GM19395 (cell line): ENCODE measurements at regions not wholly inside any gene's neighbourhood (a gene's known extent, or its start where the extent isn't known, plus 50 kb on each side); places are given as distances from the start of the nearest gene placed in this dataset.
"Not testable (repeated sequence)": the region's sequence is repeated elsewhere in the genome, so short reads cannot be mapped to it uniquely, and the experiment has no call there.

Experiments
- ATAC-seq: cut with Tn5 transposase; IDR thresholded peaks from one replicate; pipeline ENCODE4 v1.9.1; 2021; ENCODE audit warnings: mild to moderate bottlenecking, moderate library complexity; ENCODE audit not compliant: unreplicated experiment

DNA sequence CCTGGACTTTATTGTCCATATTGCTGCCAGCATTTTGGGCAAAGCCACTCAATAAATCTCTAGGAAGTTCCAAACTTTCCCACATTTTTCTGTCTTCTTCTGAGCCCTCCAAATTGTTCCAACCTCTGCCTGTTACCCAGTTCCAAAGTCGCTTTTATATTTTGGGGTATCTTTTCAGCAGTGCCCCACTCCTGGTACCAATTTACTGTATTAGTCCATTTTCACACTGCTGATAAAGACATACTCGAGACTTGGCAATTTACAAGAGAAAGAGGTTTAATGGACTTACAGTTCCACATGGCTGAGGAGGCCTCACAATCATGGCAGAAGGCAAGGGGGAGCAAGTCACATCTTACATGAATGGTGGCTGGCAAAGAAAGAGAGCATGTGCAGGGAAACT is 53.4 kb downstream of the AHSP start:
- not testable (repeated sequence) for ATAC-seq

DNA sequence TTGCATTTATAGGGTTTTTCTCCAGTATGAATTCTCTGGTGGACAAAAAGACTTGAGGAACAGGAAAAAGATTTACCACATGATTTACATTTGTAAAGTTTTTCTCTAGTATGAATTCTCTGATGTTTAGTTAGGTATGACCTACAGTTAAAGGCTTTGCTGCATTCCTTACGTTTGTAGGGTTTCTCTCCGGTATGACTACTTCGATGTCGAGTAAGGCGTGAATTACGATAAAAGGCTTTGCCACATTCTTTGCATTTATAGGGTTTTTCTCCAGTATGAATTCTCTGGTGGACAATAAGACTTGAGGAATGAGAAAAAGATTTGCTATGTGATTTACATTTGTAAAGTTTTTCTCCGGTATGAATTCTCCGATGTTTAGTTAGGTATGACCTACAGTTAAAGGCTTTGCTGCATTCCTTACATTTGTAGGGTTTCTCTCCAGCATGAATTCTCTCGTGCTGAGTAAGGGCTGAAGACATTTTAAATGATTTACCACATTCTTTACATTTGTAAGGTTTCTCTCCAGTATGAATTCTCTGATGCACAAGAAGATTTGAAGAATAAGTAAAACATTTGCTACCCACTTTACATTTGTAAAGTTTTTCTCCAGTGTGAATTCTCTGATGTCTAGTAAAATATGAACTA is 74.2 kb downstream of the AHSP start:
- not testable (repeated sequence) for ATAC-seq

DNA sequence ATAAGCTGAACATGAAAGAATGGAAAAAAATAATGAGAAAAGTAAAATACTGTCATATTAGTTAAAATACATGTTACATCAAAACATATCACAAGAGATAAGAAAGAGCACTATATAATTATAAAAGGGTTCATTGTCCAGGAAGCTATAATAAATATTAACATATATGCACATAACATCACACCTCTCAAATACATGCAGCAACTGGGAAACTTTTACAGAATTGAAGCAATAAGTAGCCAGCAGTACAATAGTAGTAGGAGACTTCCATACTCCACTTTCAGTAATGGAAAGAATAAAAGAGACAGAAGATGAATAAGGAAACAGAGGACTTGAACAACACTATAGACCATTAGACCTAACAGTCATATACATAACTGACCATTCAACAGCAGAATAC is 90.4 kb downstream of the AHSP start:
- no peak for ATAC-seq

GRCh38 chr16:31636433-31636832 is 108.7 kb downstream of the AHSP start:
- ATAC-seq, result no peak

- ATAC-seq, result no peak
These were observed 113.6 kb downstream of the AHSP start for GRCh38 chr16:31641279-31641678.

DNA sequence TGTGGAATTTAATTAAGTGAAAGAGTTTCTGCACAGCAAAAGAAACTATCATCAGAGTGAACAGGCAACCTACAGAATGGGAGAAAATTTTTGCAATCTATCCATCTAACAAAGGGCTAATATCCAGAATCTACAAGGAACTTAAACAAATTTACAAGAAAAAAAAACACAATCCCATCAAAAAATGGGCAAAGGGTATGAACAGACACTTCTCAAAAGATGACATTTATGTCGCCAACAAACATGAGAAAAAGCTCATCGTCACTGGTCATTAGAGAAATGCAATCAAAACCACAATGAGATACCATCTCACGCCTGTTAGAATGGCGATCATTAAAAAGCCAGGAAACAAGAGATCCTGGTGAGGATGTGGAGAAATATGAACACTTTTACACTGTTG is 128.0 kb downstream of the AHSP start:
- not testable (repeated sequence) for ATAC-seq

- no peak for ATAC-seq
These were observed 137.2 kb downstream of the AHSP start for GRCh38 chr16:31664683-31665482.

DNA sequence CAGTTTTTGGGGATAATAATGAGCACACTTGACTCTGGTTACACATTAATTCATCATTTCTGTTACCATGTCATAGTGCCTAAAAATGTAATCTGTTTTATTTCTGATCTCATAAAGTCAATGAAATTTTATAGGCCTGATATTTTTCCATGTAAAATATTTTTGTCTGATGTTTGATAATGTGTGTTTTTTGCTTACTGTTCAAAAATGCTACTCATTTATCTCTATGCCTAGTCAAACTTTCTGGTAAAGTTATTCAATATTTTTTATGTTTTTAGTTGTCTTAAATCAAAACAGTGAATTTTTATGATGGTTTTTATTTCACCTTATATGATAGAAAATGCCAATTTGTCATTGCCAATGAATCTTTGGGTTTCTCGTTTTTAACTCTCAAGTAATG is 147.0 kb downstream of the AHSP start:
- ATAC-seq, result no peak

- ATAC-seq, result no peak
These were observed 149.0 kb downstream of the AHSP start for GRCh38 chr16:31676731-31677130.

DNA sequence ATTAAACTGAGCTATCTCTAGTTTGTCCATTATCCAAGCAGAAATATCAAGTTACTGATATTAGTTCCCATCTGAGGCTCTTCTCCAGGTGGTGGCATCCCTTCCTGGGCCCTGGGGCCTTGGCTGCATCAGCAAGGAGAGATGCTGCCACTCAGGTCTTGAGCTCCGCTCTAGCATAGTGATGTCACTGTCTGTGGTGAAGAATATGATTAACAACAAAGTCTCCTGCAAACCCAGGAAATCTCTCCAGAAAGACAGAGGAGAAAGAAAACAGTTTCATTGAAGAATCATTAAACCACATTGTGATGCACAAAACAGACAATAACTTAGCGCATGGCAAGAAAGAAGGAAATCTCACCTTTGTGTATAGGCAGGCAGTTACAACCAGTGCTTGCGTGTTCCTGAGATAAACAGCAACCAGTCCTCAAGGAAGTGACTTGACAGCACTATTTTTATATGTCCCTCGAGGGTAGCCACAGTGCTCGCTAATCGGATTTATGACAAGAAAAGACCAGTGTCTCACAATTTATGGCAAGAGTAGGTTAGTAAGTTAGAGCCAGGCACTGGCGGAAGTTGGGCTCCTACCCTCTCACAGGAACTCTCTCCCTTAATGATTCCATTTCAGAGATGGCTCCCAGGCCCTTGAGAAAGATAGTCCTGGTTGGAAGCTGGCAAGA is 151.1 kb downstream of the AHSP start:
- no peak for ATAC-seq

DNA sequence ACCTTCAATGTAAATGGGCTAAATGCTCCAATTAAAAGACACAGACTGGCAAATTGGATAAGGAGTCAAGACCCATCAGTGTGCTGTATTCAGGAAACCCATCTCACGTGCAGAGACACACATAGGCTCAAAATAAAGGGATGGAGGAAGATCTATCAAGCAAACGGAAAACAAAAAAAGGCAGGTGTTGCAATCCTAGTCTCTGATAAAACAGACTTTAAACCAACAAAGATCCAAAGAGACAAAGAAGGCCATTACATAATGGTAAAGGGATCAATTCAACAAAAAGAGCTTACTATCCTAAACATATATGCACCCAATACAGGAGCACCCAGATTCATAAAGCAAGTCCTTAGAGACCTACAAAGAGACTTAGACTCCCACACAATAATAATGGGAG is 161.6 kb downstream of the AHSP start:
- not testable (repeated sequence) for ATAC-seq

DNA sequence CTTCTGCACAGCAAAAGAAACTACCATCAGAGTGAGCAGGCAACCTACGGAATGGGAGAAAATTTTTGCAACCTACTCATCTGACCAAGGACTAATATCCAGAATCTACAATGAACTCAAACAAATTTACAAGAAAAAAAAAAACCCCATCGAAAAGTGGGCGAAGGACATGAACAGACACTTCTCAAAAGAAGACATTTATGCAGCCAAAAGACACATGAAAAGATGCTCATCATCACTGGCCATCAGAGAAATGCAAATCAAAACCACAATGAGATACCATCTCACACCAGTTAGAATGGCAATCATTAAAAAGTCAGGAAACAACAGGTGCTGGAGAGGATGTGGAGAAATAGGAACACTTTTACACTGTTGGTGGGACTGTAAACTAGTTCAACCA is 164.6 kb downstream of the AHSP start:
- not testable (repeated sequence) for ATAC-seq

- no peak for ATAC-seq
These were observed 166.0 kb downstream of the AHSP start for GRCh38 chr16:31693733-31694132.

- no peak for ATAC-seq
These were observed 166.8 kb downstream of the AHSP start for GRCh38 chr16:31694461-31694860.

DNA sequence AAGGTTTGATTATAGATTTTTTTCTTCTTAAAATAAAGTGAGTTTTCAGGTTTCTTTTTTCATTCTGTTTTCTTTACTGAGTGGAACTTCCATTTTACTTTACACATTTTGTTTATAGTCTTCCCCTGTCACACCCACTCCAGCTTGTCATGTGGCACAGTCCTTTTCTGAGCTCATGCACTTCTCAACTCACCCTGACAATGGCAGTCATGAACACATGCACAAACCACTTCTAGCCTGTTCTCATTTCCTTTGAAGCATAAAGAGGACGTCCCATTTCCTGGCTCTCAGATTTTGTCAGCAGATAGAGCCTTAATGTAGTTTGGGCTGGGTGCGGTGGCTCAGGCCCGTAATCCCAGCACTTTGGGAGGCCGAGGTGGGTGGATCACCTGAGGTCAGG is 168.0 kb downstream of the AHSP start:
- peak; percentile 49 for ATAC-seq

- no peak for ATAC-seq
These were observed 169.5 kb downstream of the AHSP start for GRCh38 chr16:31696968-31697743.

DNA sequence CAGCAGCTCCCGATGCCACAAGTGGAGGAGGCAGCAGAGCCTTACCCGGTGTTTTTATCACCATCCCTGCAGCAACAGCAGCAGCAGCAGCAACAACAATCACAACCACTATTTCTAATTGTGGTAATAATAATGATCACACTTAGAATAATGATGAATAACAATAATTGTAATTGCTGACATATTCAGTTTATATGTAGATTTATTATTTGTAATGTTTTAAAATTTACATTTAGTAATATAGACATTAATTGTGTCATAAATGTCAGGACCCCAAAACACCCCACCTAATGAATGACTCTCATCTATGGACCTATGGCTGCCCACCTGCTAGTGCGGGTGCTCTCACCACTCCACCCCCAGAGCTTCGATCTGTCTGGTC is 170.0 kb downstream of the AHSP start:
- ATAC-seq, result no peak

GRCh38 chr16:31698901-31699300 is 171.2 kb downstream of the AHSP start:
- ATAC-seq, result no peak

GRCh38 chr16:31699601-31700000 is 171.9 kb downstream of the AHSP start:
- no peak for ATAC-seq

DNA sequence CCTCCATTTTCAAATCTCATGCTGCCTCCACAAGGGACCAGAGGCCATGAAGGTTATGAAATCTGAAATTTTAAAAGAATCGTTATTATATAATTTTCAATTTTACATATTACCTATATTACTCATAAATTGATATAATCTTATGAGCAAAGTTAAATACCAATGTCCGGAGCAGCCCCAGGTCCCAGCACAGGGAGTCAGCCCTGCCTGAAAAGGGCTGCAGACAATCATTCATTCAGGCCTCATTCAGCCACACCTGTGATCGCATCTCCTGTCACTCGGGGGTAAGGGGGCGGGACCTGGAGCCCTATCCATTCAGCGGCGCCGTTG is 172.5 kb downstream of the AHSP start:
- ATAC-seq, result no peak
